Tibial nerve (tissue), 4 donors: ENCODE measurements at regions not wholly inside any gene's neighbourhood (a gene's known extent, or its start where the extent isn't known, plus 50 kb on each side); places are given as distances from the start of the nearest gene placed in this dataset.

Experiments used
- DNase-seq, 2 donors: peaks; one replicate each; pipeline ENCODE4 v3.0.0-alpha.2; 2019; ENCODE audit warnings: low spot score in 2 of 2
- H3K27ac ChIP-seq, 4 donors: fragments of 200-600 bp; sonication (generic) in 3 of 4; one replicate each; pipeline ENCODE4 v1.5.1; 2017 to 2019; ENCODE audit warnings: mild to moderate bottlenecking in 1 of 4
- H3K27me3 ChIP-seq, 2 donors: fragments of 200-600 bp; sonication (generic) in 1 of 2; one replicate each; pipeline versions ENCODE4 v1.5.1 to v1.6.0; 2017 to 2019
- H3K36me3 ChIP-seq, 3 donors: fragments of 200-600 bp; sonication (generic); one replicate each; pipeline ENCODE4 v1.5.1; 2018 to 2019
- H3K4me1 ChIP-seq, 4 donors: fragments of 200-600 bp; sonication (generic) in 3 of 4; one replicate each; pipeline ENCODE4 v1.5.1; 2017 to 2019
- H3K4me3 ChIP-seq, 4 donors: fragments of 200-600 bp; sonication (generic) in 3 of 4; one replicate each; pipeline ENCODE4 v1.5.1; 2017 to 2019; ENCODE audit warnings: mild to moderate bottlenecking in 1 of 4, moderate library complexity in 1 of 4
- H3K9me3 ChIP-seq, 4 donors: fragments of 200-600 bp; sonication (generic) in 3 of 4; one replicate each; pipeline ENCODE4 v1.5.1; 2017 to 2019
- EP300 ChIP-seq, 2 donors: sonication (generic); formaldehyde crosslinking; IDR thresholded peaks; one replicate each; pipeline ENCODE4 v1.6.1; 2017; ENCODE audit warnings: antibody characterized with exemption in 2 of 2, mild to moderate bottlenecking in 1 of 2
- POLR2A ChIP-seq, 2 donors: fragments of 450-650 bp; IDR thresholded peaks; one replicate each; pipeline ENCODE4 v1.6.1; 2017; ENCODE audit warnings: antibody characterized with exemption in 2 of 2, mild to moderate bottlenecking in 2 of 2, moderate library complexity in 2 of 2
- WGBS, 2 donors: methylation state at CpG; one replicate each; pipeline ENCODE4 v1.1.5; 2018; 5-methylcytosine and 5-hydroxymethylcytosine counted together
- TF ChIP-seq, protein P1 (sequence below), 5 experiments: fragments of 200-600 bp in 3 of 5; fragments of 450-650 bp in 2 of 5; sonication (generic) in 3 of 5; IDR thresholded peaks; one replicate each; pipeline ENCODE4 v1.5.1; 2016 to 2019; ENCODE audit warnings: antibody characterized with exemption in 5 of 5, mild to moderate bottlenecking in 3 of 5, moderate library complexity in 2 of 5

DNA sequence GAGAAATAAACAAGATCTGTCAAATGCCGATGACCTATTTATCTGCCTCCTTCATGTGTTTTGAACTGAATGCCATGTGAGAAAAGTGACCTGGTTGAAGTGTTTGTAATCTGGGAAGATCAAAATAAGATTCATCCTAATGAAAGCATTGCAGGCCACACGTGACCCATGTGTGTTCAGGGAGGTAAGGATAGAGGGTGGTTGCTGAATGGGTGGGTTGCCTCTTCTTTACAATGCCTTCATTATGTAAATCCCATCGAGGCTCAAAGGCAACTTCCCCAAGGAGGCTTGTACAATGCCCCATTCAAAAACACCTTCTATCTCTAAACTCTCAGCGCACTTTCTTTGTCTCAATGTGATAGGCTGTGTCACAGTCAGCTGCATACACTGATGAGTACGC lies 273.1 kb downstream of the LRATD1 start:
- H3K36me3 ChIP-seq, result no peaks in the 10 kb centered on the region
- H3K27me3 ChIP-seq, result no peaks in the 10 kb centered on the region
- no peak for TF ChIP-seq POLR2A (IDR thresholded peaks at IDR 0.05)
- DNase-seq, result no peak
- no peak overlapping the region for H3K4me3 ChIP-seq
- H3K4me1 ChIP-seq, result no peaks in the 10 kb centered on the region
- H3K27ac ChIP-seq, result no peak overlapping the region
- H3K9me3 ChIP-seq, result no peaks in the 10 kb centered on the region
- 52 to 63% methylated on average over 5 of the region's 5 CpGs for WGBS, 2 donors

DNA sequence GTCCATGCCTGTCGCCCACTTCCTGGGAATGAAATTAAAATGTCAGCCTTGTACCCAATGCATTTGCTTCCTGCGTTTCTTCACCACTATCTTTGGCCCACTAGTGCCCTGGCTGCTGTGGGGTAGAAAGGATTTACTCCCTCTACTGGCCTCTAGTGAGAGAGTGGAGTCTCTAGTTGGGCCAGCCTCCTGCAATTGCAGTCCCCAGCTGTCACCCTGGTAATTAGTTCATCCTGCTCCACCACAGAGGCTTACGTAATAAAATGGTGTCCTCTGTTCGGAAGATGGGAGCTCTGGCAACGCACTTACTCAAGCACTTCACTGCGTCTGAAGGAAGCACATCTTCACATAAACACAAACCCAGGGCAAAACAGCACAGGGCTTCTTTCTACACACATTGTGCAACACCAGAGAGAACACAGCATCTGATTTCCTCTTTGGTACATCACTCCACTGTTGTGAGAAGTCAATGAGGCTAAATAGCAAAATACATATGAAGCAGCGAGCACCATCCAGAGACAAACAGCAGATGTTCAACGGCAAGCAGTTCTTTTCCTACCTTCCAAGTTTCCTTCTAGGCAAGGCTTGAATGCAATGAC lies 274.6 kb downstream of the LRATD1 start:
- H3K4me3 ChIP-seq, result no peak overlapping the region
- H3K27me3 ChIP-seq, result no peaks in the 10 kb centered on the region
- H3K27ac ChIP-seq, result no peak overlapping the region
- 83 to 89% methylated on average over 8 of the region's 8 CpGs for whole genome bisulfite sequencing, 2 donors
- no peak for DNase-seq
- TF ChIP-seq POLR2A (IDR thresholded peaks at IDR 0.05) (no peak), EP300 (IDR thresholded peaks at IDR 0.05) (no peak)
- no peaks in the 10 kb centered on the region for H3K36me3 ChIP-seq
- no peaks in the 10 kb centered on the region for H3K4me1 ChIP-seq
- no peaks in the 10 kb centered on the region for H3K9me3 ChIP-seq

DNA sequence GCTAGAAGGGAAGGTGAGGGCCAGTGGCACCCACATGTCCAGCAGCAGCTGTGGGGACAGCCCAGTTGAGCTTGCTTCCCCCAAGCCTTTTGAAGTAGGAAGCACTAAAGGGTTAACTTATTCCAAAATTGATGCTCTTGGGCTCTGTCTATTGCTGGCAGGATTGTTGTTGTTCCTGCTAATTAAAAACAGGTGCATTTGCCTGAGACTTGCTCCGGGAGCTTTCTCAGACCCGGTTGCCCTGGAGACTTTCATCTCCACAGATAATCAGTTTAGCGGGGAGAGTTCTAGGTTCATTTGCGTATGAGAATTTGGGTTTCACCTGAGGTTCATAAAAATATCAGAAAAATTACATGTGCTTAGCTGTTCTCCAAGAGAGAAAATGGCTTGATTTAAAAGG lies 277.3 kb downstream of the LRATD1 start:
- TF ChIP-seq, protein P1, sequence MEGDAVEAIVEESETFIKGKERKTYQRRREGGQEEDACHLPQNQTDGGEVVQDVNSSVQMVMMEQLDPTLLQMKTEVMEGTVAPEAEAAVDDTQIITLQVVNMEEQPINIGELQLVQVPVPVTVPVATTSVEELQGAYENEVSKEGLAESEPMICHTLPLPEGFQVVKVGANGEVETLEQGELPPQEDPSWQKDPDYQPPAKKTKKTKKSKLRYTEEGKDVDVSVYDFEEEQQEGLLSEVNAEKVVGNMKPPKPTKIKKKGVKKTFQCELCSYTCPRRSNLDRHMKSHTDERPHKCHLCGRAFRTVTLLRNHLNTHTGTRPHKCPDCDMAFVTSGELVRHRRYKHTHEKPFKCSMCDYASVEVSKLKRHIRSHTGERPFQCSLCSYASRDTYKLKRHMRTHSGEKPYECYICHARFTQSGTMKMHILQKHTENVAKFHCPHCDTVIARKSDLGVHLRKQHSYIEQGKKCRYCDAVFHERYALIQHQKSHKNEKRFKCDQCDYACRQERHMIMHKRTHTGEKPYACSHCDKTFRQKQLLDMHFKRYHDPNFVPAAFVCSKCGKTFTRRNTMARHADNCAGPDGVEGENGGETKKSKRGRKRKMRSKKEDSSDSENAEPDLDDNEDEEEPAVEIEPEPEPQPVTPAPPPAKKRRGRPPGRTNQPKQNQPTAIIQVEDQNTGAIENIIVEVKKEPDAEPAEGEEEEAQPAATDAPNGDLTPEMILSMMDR (IDR thresholded peaks at IDR 0.05), result no peak
- TF ChIP-seq POLR2A (IDR thresholded peaks at IDR 0.05), result no peak
- no peak for TF ChIP-seq EP300 (IDR thresholded peaks at IDR 0.05)
- H3K27me3 ChIP-seq, result no peaks in the 10 kb centered on the region
- no peak for DNase-seq
- H3K4me3 ChIP-seq, result no peak overlapping the region
- H3K36me3 ChIP-seq, result no peaks in the 10 kb centered on the region
- H3K4me1 ChIP-seq, result no peaks in the 10 kb centered on the region
- H3K9me3 ChIP-seq, result no peaks in the 10 kb centered on the region
- no peak overlapping the region for H3K27ac ChIP-seq
- 51 to 67% methylated on average over 4 of the region's 4 CpGs for WGBS, 2 donors

DNA sequence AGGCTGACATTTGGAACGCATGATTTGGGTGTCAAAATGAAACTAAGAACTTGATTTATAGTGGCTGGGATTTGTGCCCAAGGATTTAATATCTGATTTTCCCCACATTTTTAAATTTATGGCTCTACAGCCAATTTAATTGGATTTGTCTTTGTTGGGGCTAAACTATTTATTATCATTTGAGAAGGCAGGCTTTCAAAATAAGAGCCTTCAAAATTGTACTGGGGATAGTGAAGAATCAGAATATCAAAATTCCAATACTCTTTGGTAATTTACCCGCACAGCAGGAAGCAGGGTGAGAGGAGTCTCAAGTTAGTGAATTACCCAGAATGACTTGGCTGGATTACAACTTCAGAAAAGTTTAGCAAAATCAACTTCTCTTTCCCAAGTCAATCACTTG lies 278.1 kb downstream of the LRATD1 start:
- H3K4me1 ChIP-seq, result no peaks in the 10 kb centered on the region
- H3K27me3 ChIP-seq, result no peaks in the 10 kb centered on the region
- H3K36me3 ChIP-seq, result no peaks in the 10 kb centered on the region
- no peak overlapping the region for H3K27ac ChIP-seq
- H3K9me3 ChIP-seq, result no peaks in the 10 kb centered on the region
- DNase-seq, result no peak
- WGBS, 2 donors, result 22 to 26% methylated on average over 2 of the region's 2 CpGs
- H3K4me3 ChIP-seq, result no peak overlapping the region
- TF ChIP-seq, protein P1 (IDR thresholded peaks at IDR 0.05), result no peak
- TF ChIP-seq POLR2A (IDR thresholded peaks at IDR 0.05), result no peak
- TF ChIP-seq EP300 (IDR thresholded peaks at IDR 0.05), result no peak

DNA sequence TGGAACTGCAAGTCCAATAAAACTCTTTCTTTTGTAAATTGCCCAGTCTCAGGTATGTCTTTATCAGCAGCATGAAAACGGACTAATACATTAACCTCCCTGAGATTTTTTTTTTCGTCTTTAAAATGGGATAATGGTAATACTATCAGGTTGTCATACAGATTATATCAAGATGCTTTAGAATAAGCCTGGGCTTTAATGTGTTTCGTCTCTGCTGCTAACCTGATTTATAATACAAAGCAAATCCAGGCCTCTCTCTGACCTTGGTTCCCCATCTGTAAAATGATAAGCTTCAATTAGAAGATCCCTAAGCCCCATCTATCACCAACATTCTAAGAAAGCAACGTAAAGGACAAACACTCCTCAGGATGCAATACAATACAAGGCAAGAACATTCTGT lies 283.5 kb downstream of the LRATD1 start:
- no peaks in the 10 kb centered on the region for H3K27me3 ChIP-seq
- peaks cover 0 to 7% (median 0%) of the 10 kb centered on the region in 4 donors for H3K9me3 ChIP-seq
- 81 to 85% methylated on average over 4 of the region's 4 CpGs for WGBS, 2 donors
- no peak for DNase-seq
- H3K36me3 ChIP-seq, result no peaks in the 10 kb centered on the region
- no peak overlapping the region for H3K27ac ChIP-seq
- no peak overlapping the region for H3K4me3 ChIP-seq
- TF ChIP-seq, protein P1 (IDR thresholded peaks at IDR 0.05), result no peak
- no peak for TF ChIP-seq POLR2A (IDR thresholded peaks at IDR 0.05)
- no peak for TF ChIP-seq EP300 (IDR thresholded peaks at IDR 0.05)
- H3K4me1 ChIP-seq, result no peaks in the 10 kb centered on the region

DNA sequence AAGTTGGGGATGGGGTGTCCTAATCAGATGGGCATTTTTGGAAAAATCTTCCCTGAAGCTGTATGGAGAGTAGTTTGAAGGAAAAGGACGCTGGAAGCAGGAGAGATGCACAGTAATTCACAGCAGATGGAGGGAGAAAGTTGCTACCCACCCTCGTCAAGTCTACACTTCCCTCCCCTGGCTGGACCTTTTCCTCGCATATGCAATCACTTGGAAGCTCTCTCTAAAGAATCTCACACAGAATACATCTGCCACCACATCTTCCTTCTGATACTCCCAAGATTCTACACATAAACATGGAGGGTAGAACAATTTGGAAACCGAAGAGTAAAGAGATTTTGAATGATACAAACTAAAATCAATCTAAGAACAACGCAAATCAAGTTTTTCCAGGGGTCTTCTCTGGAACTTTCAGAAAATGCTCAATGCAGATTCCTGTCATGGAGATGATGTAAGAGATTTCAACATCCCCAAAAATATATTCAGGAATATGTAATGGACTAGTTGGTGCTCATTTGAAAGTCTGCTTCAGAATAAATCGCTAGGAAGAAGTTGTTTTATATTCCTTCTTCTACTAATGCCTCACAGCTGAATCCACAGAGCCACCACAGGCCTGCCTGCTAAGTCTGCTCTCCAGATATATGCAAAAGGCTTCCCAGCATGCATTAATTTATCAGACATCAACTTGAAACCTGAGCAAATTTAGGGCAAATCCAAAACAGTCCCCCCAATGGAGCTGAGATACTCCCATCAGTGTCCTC lies 291.5 kb downstream of the LRATD1 start:
- no peaks in the 10 kb centered on the region for H3K36me3 ChIP-seq
- 72 to 77% methylated on average over 6 of the region's 6 CpGs for WGBS, 2 donors
- no peak overlapping the region for H3K4me3 ChIP-seq
- H3K9me3 ChIP-seq, result no peaks in the 10 kb centered on the region
- no peak overlapping the region for H3K27ac ChIP-seq
- H3K27me3 ChIP-seq, result no peaks in the 10 kb centered on the region
- no peak for TF ChIP-seq POLR2A (IDR thresholded peaks at IDR 0.05)
- TF ChIP-seq, protein P1 (IDR thresholded peaks at IDR 0.05), result no peak
- TF ChIP-seq EP300 (IDR thresholded peaks at IDR 0.05), result no peak
- H3K4me1 ChIP-seq, result no peaks in the 10 kb centered on the region
- DNase-seq, result no peak
